PC-3 (cell line): ENCODE measurements at regions not wholly inside any gene's neighbourhood (a gene's known extent, or its start where the extent isn't known, plus 50 kb on each side); places are given as distances from the start of the nearest gene placed in this dataset.

Experiments used
- CTCF ChIP-seq: fragments of 300-600 bp; sonication (generic); conservative IDR thresholded peaks from 2 replicates; pipeline ENCODE4 v1.5.1; 2017; ENCODE audit warnings: antibody characterized with exemption, low read depth, mild to moderate bottlenecking, low read length
- EZH2 ChIP-seq: fragments of 300-600 bp; sonication (generic); IDR thresholded peaks from one replicate; pipeline ENCODE4 v1.6.1; 2017; ENCODE audit warnings: antibody characterized with exemption, mild to moderate bottlenecking, low read length; ENCODE audit not compliant: unreplicated experiment
- EZH2phosphoT487 ChIP-seq: fragments of 300-600 bp; sonication (generic); IDR thresholded peaks from 2 replicates; pipeline ENCODE4 v1.6.1; 2018; ENCODE audit warnings: mild to moderate bottlenecking, antibody characterized with exemption, low read length, borderline replicate concordance

- TF ChIP-seq CTCF (no peak), EZH2 (no peak), EZH2phosphoT487 (no peak)
Observed at GRCh38 chr9:81789721-81790120, 100.4 kb upstream of the TLE1 start.
